ENCODE measurements at regions not wholly inside any gene's neighbourhood (a gene's known extent, or its start where the extent isn't known, plus 50 kb on each side); places are given as distances from the start of the nearest gene placed in this dataset.
"Not testable (repeated sequence)": the region's sequence is repeated elsewhere in the genome, so short reads cannot be mapped to it uniquely, and the experiment has no call there.

GRCh38 chr6:67779876-67780275 lies 855.2 kb upstream of the ADGRB3 start:
- DNase-seq: no peak

GRCh38 chr6:67775333-67775732 lies 859.7 kb upstream of the ADGRB3 start:
- no peak for DNase-seq

- DNase-seq: no peak
Observed at GRCh38 chr6:67768972-67769371, 866.1 kb upstream of the ADGRB3 start.

- not testable (repeated sequence) for DNase-seq
Observed at GRCh38 chr6:67767046-67767822, 867.8 kb upstream of the ADGRB3 start.

- no peak for DNase-seq
Observed at GRCh38 chr6:67766057-67766456, 869.0 kb upstream of the ADGRB3 start.

- no peak for DNase-seq
Observed at GRCh38 chr6:67759001-67759400, 876.1 kb upstream of the ADGRB3 start.

GRCh38 chr6:67757465-67758033 lies 877.5 kb upstream of the ADGRB3 start:
- no peak for DNase-seq

GRCh38 chr6:67748521-67748920 lies 886.6 kb upstream of the ADGRB3 start:
- no peak for DNase-seq

- no peak for DNase-seq
Observed at GRCh38 chr6:67736816-67737215, 898.3 kb upstream of the ADGRB3 start.

- no peak for DNase-seq
Observed at GRCh38 chr6:67736161-67736560, 898.9 kb upstream of the ADGRB3 start.

- no peak for DNase-seq
Observed at GRCh38 chr6:67735623-67736022, 899.5 kb upstream of the ADGRB3 start.

- DNase-seq: no peak
Observed at GRCh38 chr6:67722861-67723261, 912.2 kb upstream of the ADGRB3 start.

GRCh38 chr6:67717281-67717680 lies 917.8 kb upstream of the ADGRB3 start:
- DNase-seq: no peak

GRCh38 chr6:67706388-67706787 lies 928.7 kb upstream of the ADGRB3 start:
- no peak for DNase-seq

- no peak for DNase-seq
Observed at GRCh38 chr6:67698534-67698933, 936.5 kb upstream of the ADGRB3 start.

GRCh38 chr6:67694127-67694526 lies 941.0 kb upstream of the ADGRB3 start:
- DNase-seq: no peak

- no peak for DNase-seq
Observed at GRCh38 chr6:67689329-67689728, 945.8 kb upstream of the ADGRB3 start.

- no peak for DNase-seq
Observed at GRCh38 chr6:67687396-67687795, 947.7 kb upstream of the ADGRB3 start.

GRCh38 chr6:67686225-67686624 lies 948.9 kb upstream of the ADGRB3 start:
- DNase-seq: not testable (repeated sequence)

GRCh38 chr6:67683960-67684359 lies 951.1 kb upstream of the ADGRB3 start:
- no peak for DNase-seq

- no peak for DNase-seq
Observed at GRCh38 chr6:67680297-67680932, 954.7 kb upstream of the ADGRB3 start.

- no peak for DNase-seq
Observed at GRCh38 chr6:67679566-67680296, 955.4 kb upstream of the ADGRB3 start.

Data from nucleus accumbens (tissue), 56 donors.